Osteocyte (in vitro differentiated cells): ENCODE measurements at regions not wholly inside any gene's neighbourhood (a gene's known extent, or its start where the extent isn't known, plus 50 kb on each side); places are given as distances from the start of the nearest gene placed in this dataset.

Experiments
- DNase-seq: peaks from one replicate; pipeline ENCODE4 v3.0.0; 2021; ENCODE audit warnings: mixed read lengths; ENCODE audit not compliant: unreplicated experiment; ENCODE audit errors: extremely low spot score
- H3K27ac Mint-ChIP-seq: one replicate; pipeline ENCODE4 v1.8.0; 2021; ENCODE audit warnings: mild to moderate bottlenecking, mixed read lengths; ENCODE audit not compliant: unreplicated experiment
- H3K27me3 Mint-ChIP-seq: one replicate; pipeline ENCODE4 v1.8.0; 2021; ENCODE audit warnings: mixed read lengths; ENCODE audit not compliant: unreplicated experiment
- H3K36me3 Mint-ChIP-seq: one replicate; pipeline ENCODE4 v1.8.0; 2021; ENCODE audit warnings: mixed read lengths; ENCODE audit not compliant: unreplicated experiment
- H3K4me1 Mint-ChIP-seq: one replicate; pipeline ENCODE4 v1.8.0; 2021; ENCODE audit warnings: mixed read lengths; ENCODE audit not compliant: unreplicated experiment
- H3K4me3 Mint-ChIP-seq: one replicate; pipeline ENCODE4 v1.8.0; 2021; ENCODE audit warnings: mild to moderate bottlenecking, moderate library complexity, mixed read lengths; ENCODE audit not compliant: unreplicated experiment
- H3K9me3 Mint-ChIP-seq: one replicate; pipeline ENCODE4 v1.8.0; 2021; ENCODE audit warnings: mixed read lengths; ENCODE audit not compliant: unreplicated experiment
- TF ChIP-seq, protein P1 (sequence below): fragments of 200-600 bp; sonication (generic); IDR thresholded peaks from 2 replicates; pipeline ENCODE4 v1.5.0; 2021; ENCODE audit warnings: antibody characterized with exemption, mild to moderate bottlenecking, moderate library complexity

DNA sequence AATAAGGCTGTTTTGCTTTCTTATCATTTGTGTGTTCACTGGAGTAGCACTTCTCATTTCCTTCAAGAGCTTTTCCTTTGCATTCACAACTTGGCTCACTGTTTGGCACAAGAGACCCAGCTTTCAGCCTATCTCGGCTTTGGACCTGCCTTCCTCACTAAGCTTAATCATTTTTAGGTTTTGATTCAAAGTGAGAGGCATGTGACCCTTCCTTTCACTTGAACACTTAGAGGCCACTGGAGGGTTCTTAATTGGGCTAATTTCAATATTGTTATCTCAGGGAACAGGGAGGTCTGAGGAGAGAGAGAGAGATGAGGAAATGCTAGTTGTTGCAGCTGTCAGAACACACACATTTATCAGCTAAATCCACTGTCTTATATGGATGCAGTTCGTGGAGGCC is 82.9 kb upstream of the SCAF8 start:
- Mint-ChIP-seq H3K27me3 (no peaks in the 10 kb centered on the region), H3K36me3 (no peaks in the 10 kb centered on the region), H3K4me3 (no peak overlapping the region), H3K4me1 (peaks cover 29% of the 10 kb centered on the region), H3K9me3 (no peaks in the 10 kb centered on the region), H3K27ac (no peak overlapping the region)
- no peak for DNase-seq
- TF ChIP-seq, protein P1, sequence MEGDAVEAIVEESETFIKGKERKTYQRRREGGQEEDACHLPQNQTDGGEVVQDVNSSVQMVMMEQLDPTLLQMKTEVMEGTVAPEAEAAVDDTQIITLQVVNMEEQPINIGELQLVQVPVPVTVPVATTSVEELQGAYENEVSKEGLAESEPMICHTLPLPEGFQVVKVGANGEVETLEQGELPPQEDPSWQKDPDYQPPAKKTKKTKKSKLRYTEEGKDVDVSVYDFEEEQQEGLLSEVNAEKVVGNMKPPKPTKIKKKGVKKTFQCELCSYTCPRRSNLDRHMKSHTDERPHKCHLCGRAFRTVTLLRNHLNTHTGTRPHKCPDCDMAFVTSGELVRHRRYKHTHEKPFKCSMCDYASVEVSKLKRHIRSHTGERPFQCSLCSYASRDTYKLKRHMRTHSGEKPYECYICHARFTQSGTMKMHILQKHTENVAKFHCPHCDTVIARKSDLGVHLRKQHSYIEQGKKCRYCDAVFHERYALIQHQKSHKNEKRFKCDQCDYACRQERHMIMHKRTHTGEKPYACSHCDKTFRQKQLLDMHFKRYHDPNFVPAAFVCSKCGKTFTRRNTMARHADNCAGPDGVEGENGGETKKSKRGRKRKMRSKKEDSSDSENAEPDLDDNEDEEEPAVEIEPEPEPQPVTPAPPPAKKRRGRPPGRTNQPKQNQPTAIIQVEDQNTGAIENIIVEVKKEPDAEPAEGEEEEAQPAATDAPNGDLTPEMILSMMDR = no peak

DNA sequence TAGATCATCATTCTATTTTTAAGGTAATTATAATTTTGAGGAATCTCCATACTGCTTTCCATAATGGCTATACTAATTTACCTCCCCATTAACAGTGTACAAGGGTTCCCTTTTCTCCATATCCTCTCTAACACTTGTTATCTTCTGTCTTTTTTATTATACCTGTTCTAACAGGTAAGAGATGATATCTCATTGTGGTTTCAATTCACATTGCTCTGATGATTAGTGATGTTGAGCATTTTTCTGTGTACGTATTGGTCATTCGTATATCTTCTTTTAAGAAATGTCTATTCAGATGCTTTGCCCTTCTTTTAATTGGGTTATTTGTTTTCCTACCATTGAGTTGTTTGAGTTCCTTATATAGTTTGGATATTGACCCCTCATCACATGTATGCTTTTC is 81.6 kb upstream of the SCAF8 start:
- H3K4me1 Mint-ChIP-seq = peaks cover 24% of the 10 kb centered on the region
- no peaks in the 10 kb centered on the region for H3K27me3 Mint-ChIP-seq
- no peaks in the 10 kb centered on the region for H3K36me3 Mint-ChIP-seq
- TF ChIP-seq, protein P1 = no peak
- H3K27ac Mint-ChIP-seq = no peak overlapping the region
- H3K4me3 Mint-ChIP-seq = no peak overlapping the region
- no peak for DNase-seq
- no peaks in the 10 kb centered on the region for H3K9me3 Mint-ChIP-seq

DNA sequence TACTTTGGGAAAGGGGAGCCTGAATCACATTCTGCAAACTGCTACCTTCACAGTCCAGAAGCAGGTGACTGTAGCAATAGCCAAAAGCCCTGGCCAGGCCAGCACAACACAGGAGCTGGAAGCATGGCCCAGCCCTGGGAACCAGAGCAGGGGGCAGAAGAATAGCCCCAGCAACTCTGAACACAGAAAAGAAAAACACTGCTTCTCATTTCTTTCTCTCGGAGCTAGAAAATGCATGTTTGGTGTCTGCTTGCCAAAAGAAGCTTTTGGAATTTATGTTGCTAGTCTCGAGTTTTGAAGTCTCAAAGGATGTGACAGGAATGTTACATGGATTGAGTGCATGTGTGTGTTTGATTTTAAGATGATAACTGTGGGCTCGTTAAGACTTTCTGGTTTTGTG is 79.8 kb upstream of the SCAF8 start:
- H3K27me3 Mint-ChIP-seq = no peaks in the 10 kb centered on the region
- no peaks in the 10 kb centered on the region for H3K36me3 Mint-ChIP-seq
- peak overlapping the region; percentile 30 for H3K4me3 Mint-ChIP-seq
- TF ChIP-seq, protein P1 = no peak
- peaks cover 24% of the 10 kb centered on the region for H3K4me1 Mint-ChIP-seq
- no peak for DNase-seq
- H3K9me3 Mint-ChIP-seq = no peaks in the 10 kb centered on the region
- H3K27ac Mint-ChIP-seq = peak overlapping the region; percentile 77

DNA sequence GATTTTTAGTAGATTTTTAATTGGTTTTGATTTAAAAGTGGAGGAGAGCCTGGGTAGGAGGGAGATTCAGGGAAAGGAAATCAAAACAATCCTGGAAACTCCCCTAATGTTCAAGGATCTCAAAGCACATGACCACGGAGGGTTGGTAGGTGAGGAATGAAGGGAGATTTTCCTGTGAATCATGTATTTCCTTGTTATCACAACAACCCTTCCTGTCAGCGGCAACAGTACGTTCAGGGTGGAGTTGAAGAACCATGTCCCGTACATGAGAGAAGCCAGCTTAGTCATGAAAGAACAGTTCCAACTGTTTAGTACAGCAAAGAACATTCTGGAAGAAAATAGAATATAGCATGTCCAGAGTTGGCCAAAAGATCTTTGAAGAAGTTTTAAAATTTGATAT is 79.4 kb upstream of the SCAF8 start:
- Mint-ChIP-seq H3K36me3 (no peaks in the 10 kb centered on the region), H3K9me3 (no peaks in the 10 kb centered on the region), H3K27me3 (no peaks in the 10 kb centered on the region), H3K27ac (peak overlapping the region; percentile 77), H3K4me3 (peak overlapping the region; percentile 30), H3K4me1 (peaks cover 21% of the 10 kb centered on the region)
- TF ChIP-seq, protein P1 = no peak
- DNase-seq = no peak

DNA sequence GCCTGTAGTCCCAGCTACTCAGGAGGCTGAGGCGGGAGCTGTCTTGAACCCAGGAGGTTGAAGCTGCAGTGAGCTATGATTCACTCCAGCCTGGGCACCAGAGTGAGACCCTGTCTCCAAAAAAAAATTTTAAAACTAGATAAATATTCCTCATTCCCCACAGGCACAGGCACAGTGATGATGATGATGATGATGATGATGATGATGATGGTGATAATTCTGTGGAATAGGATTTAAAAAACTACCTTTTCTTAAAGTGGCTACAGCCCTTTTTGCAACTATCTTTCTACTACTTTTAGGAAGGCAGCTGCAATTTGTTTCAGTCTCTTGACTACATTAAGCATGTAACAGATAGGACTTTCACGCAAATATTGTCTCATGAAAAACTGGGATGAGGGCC is 76.6 kb upstream of the SCAF8 start:
- Mint-ChIP-seq H3K4me1 (peaks cover 16% of the 10 kb centered on the region), H3K27ac (no peak overlapping the region), H3K4me3 (no peak overlapping the region), H3K27me3 (no peaks in the 10 kb centered on the region), H3K9me3 (no peaks in the 10 kb centered on the region), H3K36me3 (no peaks in the 10 kb centered on the region)
- TF ChIP-seq, protein P1 = no peak
- no peak for DNase-seq
